Activated gamma-delta T cell (primary cell): ENCODE measurements at regions not wholly inside any gene's neighbourhood (a gene's known extent, or its start where the extent isn't known, plus 50 kb on each side); places are given as distances from the start of the nearest gene placed in this dataset.
"Not testable (repeated sequence)": the region's sequence is repeated elsewhere in the genome, so short reads cannot be mapped to it uniquely, and the experiment has no call there.

Source experiments
- DNase-seq: peaks from one replicate; lab custom pipeline; 2025; lab: John Stamatoyannopoulos, UW

- not testable (repeated sequence) for DNase-seq
Measured at GRCh38 chr5:21336478-21336877, 1348.5 kb upstream of the CDH18 start.

GRCh38 chr5:21315376-21315775, 1327.4 kb upstream of the CDH18 start:
- not testable (repeated sequence) for DNase-seq

GRCh38 chr5:21301205-21301604, 1313.2 kb upstream of the CDH18 start:
- not testable (repeated sequence) for DNase-seq

- DNase-seq, result not testable (repeated sequence)
Measured at GRCh38 chr5:21274361-21274760, 1286.4 kb upstream of the CDH18 start.

GRCh38 chr5:21263361-21263760, 1275.4 kb upstream of the CDH18 start:
- no peak for DNase-seq

- DNase-seq, result no peak
Measured at GRCh38 chr5:21254161-21254560, 1266.2 kb upstream of the CDH18 start.

- no peak for DNase-seq
Measured at GRCh38 chr5:21244982-21245381, 1257.0 kb upstream of the CDH18 start.

GRCh38 chr5:21238786-21239185, 1250.8 kb upstream of the CDH18 start:
- DNase-seq, result no peak

GRCh38 chr5:21237461-21237860, 1249.5 kb upstream of the CDH18 start:
- DNase-seq, result no peak

- no peak for DNase-seq
Measured at GRCh38 chr5:21236971-21237427, 1249.0 kb upstream of the CDH18 start.

GRCh38 chr5:21236104-21236503, 1248.1 kb upstream of the CDH18 start:
- no peak for DNase-seq

GRCh38 chr5:21225223-21226064, 1237.4 kb upstream of the CDH18 start:
- DNase-seq, result no peak

GRCh38 chr5:21221616-21222015, 1233.6 kb upstream of the CDH18 start:
- no peak for DNase-seq

- no peak for DNase-seq
Measured at GRCh38 chr5:21219966-21220365, 1232.0 kb upstream of the CDH18 start.

GRCh38 chr5:21219251-21219650, 1231.3 kb upstream of the CDH18 start:
- no peak for DNase-seq

- DNase-seq, result no peak
Measured at GRCh38 chr5:21212026-21212425, 1224.0 kb upstream of the CDH18 start.

- DNase-seq, result no peak
Measured at GRCh38 chr5:21209409-21209808, 1221.4 kb upstream of the CDH18 start.

- no peak for DNase-seq
Measured at GRCh38 chr5:21199087-21199486, 1211.1 kb upstream of the CDH18 start.

- no peak for DNase-seq
Measured at GRCh38 chr5:21195145-21195544, 1207.1 kb upstream of the CDH18 start.

GRCh38 chr5:21185536-21185935, 1197.5 kb upstream of the CDH18 start:
- no peak for DNase-seq

GRCh38 chr5:21184581-21184980, 1196.6 kb upstream of the CDH18 start:
- no peak for DNase-seq

GRCh38 chr5:21181609-21182125, 1193.7 kb upstream of the CDH18 start:
- DNase-seq, result no peak

GRCh38 chr5:21173526-21173925, 1185.5 kb upstream of the CDH18 start:
- DNase-seq, result no peak

- DNase-seq, result no peak
Measured at GRCh38 chr5:21173036-21173435, 1185.0 kb upstream of the CDH18 start.
